ENCODE measurements at regions not wholly inside any gene's neighbourhood (a gene's known extent, or its start where the extent isn't known, plus 50 kb on each side); places are given as distances from the start of the nearest gene placed in this dataset.

GRCh38 chr17:13704333-13704732 lies 102.6 kb upstream of the HS3ST3A1 start:
- Histone ChIP-seq H3K36me3 (no peaks in the 10 kb centered on the region), H3K27ac (no peak overlapping the region), H3K4me3 (no peak overlapping the region), H3K4me1 (no peaks in the 10 kb centered on the region), H3K9me3 (no peaks in the 10 kb centered on the region), H3K27me3 (no peaks in the 10 kb centered on the region)
- TF ChIP-seq CTCF (IDR thresholded peaks at IDR 0.05) (no peak), POLR2A (IDR thresholded peaks at IDR 0.05) (no peak)
- no peak for DNase-seq

GRCh38 chr17:13705221-13705620 lies 103.5 kb upstream of the HS3ST3A1 start:
- no peaks in the 10 kb centered on the region for H3K4me1 ChIP-seq
- no peak overlapping the region for H3K27ac ChIP-seq
- no peaks in the 10 kb centered on the region for H3K9me3 ChIP-seq
- no peak for DNase-seq
- TF ChIP-seq POLR2A (IDR thresholded peaks at IDR 0.05) (no peak), CTCF (IDR thresholded peaks at IDR 0.05) (no peak)
- H3K4me3 ChIP-seq, result no peak overlapping the region
- no peaks in the 10 kb centered on the region for H3K36me3 ChIP-seq
- no peaks in the 10 kb centered on the region for H3K27me3 ChIP-seq

- DNase-seq, result no peak
- TF ChIP-seq POLR2A (IDR thresholded peaks at IDR 0.05) (no peak), CTCF (IDR thresholded peaks at IDR 0.05) (no peak)
- Histone ChIP-seq H3K27me3 (no peaks in the 10 kb centered on the region), H3K4me3 (no peak overlapping the region), H3K27ac (no peak overlapping the region), H3K9me3 (no peaks in the 10 kb centered on the region), H3K4me1 (no peaks in the 10 kb centered on the region), H3K36me3 (no peaks in the 10 kb centered on the region)
Measured at GRCh38 chr17:13721705-13722104, 120.0 kb upstream of the HS3ST3A1 start.

GRCh38 chr17:13725288-13725990 lies 123.7 kb upstream of the HS3ST3A1 start:
- Histone ChIP-seq H3K27ac (no peak overlapping the region), H3K9me3 (no peaks in the 10 kb centered on the region), H3K36me3 (no peaks in the 10 kb centered on the region), H3K27me3 (no peaks in the 10 kb centered on the region), H3K4me3 (no peak overlapping the region), H3K4me1 (no peaks in the 10 kb centered on the region)
- TF ChIP-seq CTCF (IDR thresholded peaks at IDR 0.05) (no peak), POLR2A (IDR thresholded peaks at IDR 0.05) (no peak)
- no peak for DNase-seq

GRCh38 chr17:13727441-13728171 lies 125.9 kb upstream of the HS3ST3A1 start:
- TF ChIP-seq CTCF (IDR thresholded peaks at IDR 0.05), result no peak
- TF ChIP-seq POLR2A (IDR thresholded peaks at IDR 0.05), result no peak
- H3K27ac ChIP-seq, result no peak overlapping the region
- H3K4me1 ChIP-seq, result no peaks in the 10 kb centered on the region
- no peak overlapping the region for H3K4me3 ChIP-seq
- H3K27me3 ChIP-seq, result no peaks in the 10 kb centered on the region
- H3K9me3 ChIP-seq, result no peaks in the 10 kb centered on the region
- no peaks in the 10 kb centered on the region for H3K36me3 ChIP-seq
- DNase-seq, result no peak
